ENCODE measurements at regions not wholly inside any gene's neighbourhood (a gene's known extent, or its start where the extent isn't known, plus 50 kb on each side); places are given as distances from the start of the nearest gene placed in this dataset.

DNA sequence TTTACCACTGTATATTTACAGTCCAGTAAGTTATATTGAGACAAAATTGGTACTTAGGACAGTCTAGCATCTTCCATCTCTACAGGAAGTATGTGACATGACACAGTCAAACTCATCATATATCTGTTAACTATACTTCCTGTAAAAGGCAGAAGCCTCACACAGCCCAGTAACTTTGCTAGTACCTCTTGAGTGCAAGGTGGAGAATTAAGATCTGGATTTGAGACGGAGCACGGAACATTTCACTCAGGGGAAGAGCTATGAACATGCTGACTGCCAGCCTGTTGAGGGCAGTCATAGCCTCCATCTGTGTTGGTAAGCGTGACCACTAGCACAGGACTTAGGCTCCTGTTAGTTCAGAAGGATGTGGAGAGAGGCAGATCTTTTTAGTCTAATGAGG is 333.7 kb upstream of the OR4E1 start:
- Histone ChIP-seq H3K4me2 (ENCODE audit: low read length) (no peak overlapping the region), H2AFZ (no peak overlapping the region), H3K9me3 (ENCODE audit: control insufficient read depth, low read length) (no peaks in the 10 kb centered on the region), H3K9ac (no peak overlapping the region), H3K79me2 (no peaks in the 10 kb centered on the region), H3K27ac (no peak overlapping the region), H3K4me3 (ENCODE audit: low read depth, low read length) (no peak overlapping the region), H3K36me3 (ENCODE audit: control insufficient read depth, insufficient read depth, low read length) (no peaks in the 10 kb centered on the region), H3K4me1 (no peaks in the 10 kb centered on the region), H3K27me3 (ENCODE audit: control insufficient read depth, insufficient read depth, low read length) (no peaks in the 10 kb centered on the region)
- no peak for TF ChIP-seq CTCF (IDR thresholded peaks at IDR 0.05)

DNA sequence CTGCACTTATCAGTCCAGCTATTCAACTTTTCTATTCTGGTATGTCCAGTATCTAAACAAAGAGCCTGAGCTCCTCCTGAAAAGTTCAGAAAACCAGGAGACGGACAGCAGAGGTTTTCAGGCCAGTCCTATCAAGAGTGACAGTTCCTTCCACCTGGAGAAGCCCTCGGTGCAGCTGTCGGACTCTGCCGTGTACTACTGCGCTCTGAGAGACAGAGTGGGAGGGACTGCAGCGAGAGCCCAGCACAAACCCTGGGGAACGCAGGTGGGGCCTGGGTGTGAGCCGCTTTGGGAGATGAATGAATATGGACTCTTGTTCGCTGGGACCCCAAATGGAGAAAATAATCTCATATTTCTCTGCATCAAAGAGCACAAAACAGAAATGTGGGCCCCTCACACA is 329.8 kb upstream of the OR4E1 start:
- no peak overlapping the region for H3K27ac ChIP-seq
- H3K27me3 ChIP-seq (ENCODE audit: control insufficient read depth, insufficient read depth, low read length) = no peaks in the 10 kb centered on the region
- H3K36me3 ChIP-seq (ENCODE audit: control insufficient read depth, insufficient read depth, low read length) = no peaks in the 10 kb centered on the region
- no peak for TF ChIP-seq CTCF (IDR thresholded peaks at IDR 0.05)
- H2AFZ ChIP-seq = no peak overlapping the region
- H3K4me3 ChIP-seq (ENCODE audit: low read depth, low read length) = no peak overlapping the region
- H3K9ac ChIP-seq = no peak overlapping the region
- H3K4me1 ChIP-seq = no peaks in the 10 kb centered on the region
- no peak overlapping the region for H3K4me2 ChIP-seq (ENCODE audit: low read length)
- no peaks in the 10 kb centered on the region for H3K9me3 ChIP-seq (ENCODE audit: control insufficient read depth, low read length)
- H3K79me2 ChIP-seq = no peaks in the 10 kb centered on the region

GRCh38 chr14:22002860-22003284 is 329.3 kb upstream of the OR4E1 start:
- H3K4me1 ChIP-seq = no peaks in the 10 kb centered on the region
- no peaks in the 10 kb centered on the region for H3K9me3 ChIP-seq (ENCODE audit: control insufficient read depth, low read length)
- no peak overlapping the region for H3K4me2 ChIP-seq (ENCODE audit: low read length)
- TF ChIP-seq CTCF (IDR thresholded peaks at IDR 0.05) = no peak
- H3K4me3 ChIP-seq (ENCODE audit: low read depth, low read length) = no peak overlapping the region
- H2AFZ ChIP-seq = no peak overlapping the region
- H3K79me2 ChIP-seq = no peaks in the 10 kb centered on the region
- no peak overlapping the region for H3K27ac ChIP-seq
- H3K36me3 ChIP-seq (ENCODE audit: control insufficient read depth, insufficient read depth, low read length) = no peaks in the 10 kb centered on the region
- H3K27me3 ChIP-seq (ENCODE audit: control insufficient read depth, insufficient read depth, low read length) = no peaks in the 10 kb centered on the region
- no peak overlapping the region for H3K9ac ChIP-seq

DNA sequence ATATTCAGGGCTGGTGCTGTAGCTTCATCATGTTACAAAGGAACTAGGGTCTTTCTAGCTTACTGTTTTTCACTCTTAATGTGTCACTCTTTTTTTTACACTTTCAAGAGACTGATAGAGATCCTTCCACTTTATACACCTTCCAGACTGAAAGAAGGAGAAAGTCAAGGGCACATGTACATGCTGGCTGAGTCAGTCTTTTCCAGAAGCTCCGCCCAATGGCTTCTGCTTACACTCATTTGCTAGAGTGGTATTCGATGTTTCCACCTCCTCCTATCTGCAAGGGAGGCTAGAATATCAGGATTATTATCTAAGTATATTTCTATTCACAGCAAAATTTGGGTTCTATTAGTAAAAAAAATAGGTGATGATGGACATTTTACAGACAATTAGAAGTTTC is 325.8 kb upstream of the OR4E1 start:
- Histone ChIP-seq H3K36me3 (ENCODE audit: control insufficient read depth, insufficient read depth, low read length) (no peaks in the 10 kb centered on the region), H3K9ac (no peak overlapping the region), H2AFZ (no peak overlapping the region), H3K4me2 (ENCODE audit: low read length) (no peak overlapping the region), H3K79me2 (no peaks in the 10 kb centered on the region), H3K9me3 (ENCODE audit: control insufficient read depth, low read length) (no peaks in the 10 kb centered on the region), H3K4me3 (ENCODE audit: low read depth, low read length) (no peak overlapping the region), H3K27me3 (ENCODE audit: control insufficient read depth, insufficient read depth, low read length) (no peaks in the 10 kb centered on the region), H3K27ac (no peak overlapping the region), H3K4me1 (no peaks in the 10 kb centered on the region)
- TF ChIP-seq CTCF (IDR thresholded peaks at IDR 0.05) = no peak

GRCh38 chr14:21997300-21997699 is 323.7 kb upstream of the OR4E1 start:
- Histone ChIP-seq H3K27ac (no peak overlapping the region), H3K79me2 (no peaks in the 10 kb centered on the region), H3K9ac (no peak overlapping the region), H3K4me1 (no peaks in the 10 kb centered on the region), H3K4me3 (ENCODE audit: low read depth, low read length) (no peak overlapping the region), H3K36me3 (ENCODE audit: control insufficient read depth, insufficient read depth, low read length) (no peaks in the 10 kb centered on the region), H3K9me3 (ENCODE audit: control insufficient read depth, low read length) (no peaks in the 10 kb centered on the region), H3K4me2 (ENCODE audit: low read length) (no peak overlapping the region), H3K27me3 (ENCODE audit: control insufficient read depth, insufficient read depth, low read length) (no peaks in the 10 kb centered on the region), H2AFZ (no peak overlapping the region)
- no peak for TF ChIP-seq CTCF (IDR thresholded peaks at IDR 0.05)
